BE2C (cell line): ENCODE measurements at regions not wholly inside any gene's neighbourhood (a gene's known extent, or its start where the extent isn't known, plus 50 kb on each side); places are given as distances from the start of the nearest gene placed in this dataset.
"Not testable (repeated sequence)": the region's sequence is repeated elsewhere in the genome, so short reads cannot be mapped to it uniquely, and the experiment has no call there.

Experiments
- DNase-seq: peaks from one replicate; pipeline ENCODE4 v3.0.0-alpha.2; 2020
- H3K27me3 ChIP-seq: fragments of 250-450 bp; sonication (Bioruptor Pico); 2 replicates; pipeline ENCODE4 v1.5.1; 2020; ENCODE audit warnings: mild to moderate bottlenecking
- H3K36me3 ChIP-seq: fragments of 250-450 bp; sonication (Bioruptor Pico); 2 replicates; pipeline ENCODE4 v1.5.1; 2020; ENCODE audit warnings: mild to moderate bottlenecking
- H3K4me1 ChIP-seq: fragments of 250-450 bp; sonication (Bioruptor Pico); 2 replicates; pipeline ENCODE4 v1.5.1; 2020
- H3K4me3 ChIP-seq: 2 replicates; pipeline ENCODE4 v1.5.1; 2011; ENCODE audit warnings: low read depth, low read length
- H3K9me3 ChIP-seq: fragments of 250-450 bp; sonication (Bioruptor Pico); 2 replicates; pipeline ENCODE4 v1.5.1; 2020
- TF ChIP-seq, protein P1 (sequence below): IDR thresholded peaks from 2 replicates; pipeline ENCODE4 v1.5.1; 2012; ENCODE audit warnings: mild to moderate bottlenecking, low read depth, low read length

DNA sequence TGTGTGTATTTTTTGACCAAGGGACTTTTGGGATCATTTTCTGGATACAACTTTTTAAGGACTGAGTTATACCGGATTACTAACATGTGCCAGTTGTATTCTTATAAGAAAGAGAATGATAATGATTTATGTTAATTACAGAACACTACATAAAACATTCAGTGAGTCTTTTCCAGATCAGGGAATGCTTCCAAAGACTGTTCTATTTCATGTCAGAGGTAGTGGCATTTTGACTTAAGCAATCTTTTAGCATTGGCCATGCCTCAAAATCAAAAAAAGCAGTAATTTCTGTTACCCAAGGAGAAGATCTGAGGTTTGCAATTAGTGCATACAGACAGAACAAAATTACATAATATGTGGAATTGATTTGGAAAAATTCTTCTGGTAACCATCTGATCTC, 413.0 kb upstream of the CDH9 start:
- Histone ChIP-seq H3K4me1 (no peaks in the 10 kb centered on the region), H3K36me3 (no peaks in the 10 kb centered on the region), H3K4me3 (no peak overlapping the region), H3K9me3 (no peaks in the 10 kb centered on the region), H3K27me3 (no peaks in the 10 kb centered on the region)
- DNase-seq, result no peak
- TF ChIP-seq, protein P1, sequence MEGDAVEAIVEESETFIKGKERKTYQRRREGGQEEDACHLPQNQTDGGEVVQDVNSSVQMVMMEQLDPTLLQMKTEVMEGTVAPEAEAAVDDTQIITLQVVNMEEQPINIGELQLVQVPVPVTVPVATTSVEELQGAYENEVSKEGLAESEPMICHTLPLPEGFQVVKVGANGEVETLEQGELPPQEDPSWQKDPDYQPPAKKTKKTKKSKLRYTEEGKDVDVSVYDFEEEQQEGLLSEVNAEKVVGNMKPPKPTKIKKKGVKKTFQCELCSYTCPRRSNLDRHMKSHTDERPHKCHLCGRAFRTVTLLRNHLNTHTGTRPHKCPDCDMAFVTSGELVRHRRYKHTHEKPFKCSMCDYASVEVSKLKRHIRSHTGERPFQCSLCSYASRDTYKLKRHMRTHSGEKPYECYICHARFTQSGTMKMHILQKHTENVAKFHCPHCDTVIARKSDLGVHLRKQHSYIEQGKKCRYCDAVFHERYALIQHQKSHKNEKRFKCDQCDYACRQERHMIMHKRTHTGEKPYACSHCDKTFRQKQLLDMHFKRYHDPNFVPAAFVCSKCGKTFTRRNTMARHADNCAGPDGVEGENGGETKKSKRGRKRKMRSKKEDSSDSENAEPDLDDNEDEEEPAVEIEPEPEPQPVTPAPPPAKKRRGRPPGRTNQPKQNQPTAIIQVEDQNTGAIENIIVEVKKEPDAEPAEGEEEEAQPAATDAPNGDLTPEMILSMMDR, result no peak

DNA sequence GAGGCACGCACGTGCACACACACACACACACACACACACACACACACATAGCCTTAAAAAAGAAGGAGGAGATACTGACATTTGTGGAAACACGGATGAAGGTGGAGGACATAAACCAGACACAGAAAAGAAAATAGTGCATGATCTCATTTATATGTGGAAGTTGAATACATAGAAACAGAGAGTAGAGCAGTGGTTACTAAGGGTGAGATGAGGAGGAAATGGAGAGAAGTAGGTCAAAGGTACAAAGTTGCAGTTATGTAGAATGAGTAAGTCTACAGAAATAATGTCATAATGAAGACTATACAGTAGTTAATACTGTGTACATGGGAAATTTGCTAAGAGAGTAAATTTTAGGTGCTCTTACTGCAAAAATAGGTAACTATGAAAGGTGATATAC, 412.2 kb upstream of the CDH9 start:
- TF ChIP-seq, protein P1, result no peak
- no peaks in the 10 kb centered on the region for H3K9me3 ChIP-seq
- H3K4me3 ChIP-seq, result no peak overlapping the region
- H3K36me3 ChIP-seq, result no peaks in the 10 kb centered on the region
- no peaks in the 10 kb centered on the region for H3K27me3 ChIP-seq
- H3K4me1 ChIP-seq, result no peaks in the 10 kb centered on the region
- DNase-seq, result no peak

DNA sequence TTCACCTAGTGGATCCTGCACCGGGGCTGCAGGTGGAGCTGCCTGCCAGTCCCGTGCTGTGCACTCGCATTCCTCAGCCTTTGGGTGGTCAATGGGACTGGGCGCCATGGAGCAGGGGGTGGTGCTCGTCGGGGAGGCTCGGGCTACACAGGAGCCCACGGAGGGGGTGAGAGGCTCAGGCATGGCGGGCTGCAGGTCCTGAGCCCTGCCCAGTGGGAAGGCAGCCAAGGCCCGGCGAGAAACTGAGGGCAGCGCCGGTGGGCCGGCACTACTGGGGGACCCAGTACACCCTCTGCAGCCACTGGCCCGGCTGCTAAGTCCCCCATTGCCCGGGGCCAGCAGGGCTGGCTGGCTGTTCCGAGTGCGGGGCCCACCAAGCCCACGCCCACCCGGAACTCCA, 401.0 kb upstream of the CDH9 start:
- not testable (repeated sequence) for DNase-seq, H3K36me3 ChIP-seq, H3K4me1 ChIP-seq, H3K27me3 ChIP-seq, H3K9me3 ChIP-seq, H3K4me3 ChIP-seq

DNA sequence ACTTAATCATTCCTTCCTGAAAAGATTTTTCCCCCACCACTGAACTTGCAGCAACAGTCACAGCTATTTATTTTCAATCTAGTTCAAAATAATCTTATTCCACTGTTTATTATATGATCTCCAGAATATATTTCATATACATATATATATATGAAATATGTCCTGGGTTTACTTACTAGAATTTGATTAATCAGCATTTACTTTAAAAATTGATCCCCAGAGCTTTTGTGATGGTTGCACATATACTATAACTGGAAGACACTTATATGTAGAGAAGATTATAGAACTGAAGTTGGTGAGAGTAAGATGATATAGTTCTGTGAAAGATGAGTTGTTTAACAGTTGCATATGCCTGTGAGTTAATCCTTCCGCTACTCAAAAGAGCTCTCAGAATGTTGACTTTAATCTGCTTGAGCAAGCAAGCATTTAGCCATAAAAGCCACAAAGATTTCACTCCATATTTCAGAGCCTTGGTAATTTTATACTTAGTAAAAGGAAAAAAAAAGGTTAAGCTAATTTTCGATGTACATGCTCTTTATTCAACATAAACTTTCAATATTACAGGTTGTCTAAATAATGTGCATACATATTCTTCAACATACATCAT, 399.3 kb upstream of the CDH9 start:
- DNase-seq, result no peak
- H3K27me3 ChIP-seq, result no peaks in the 10 kb centered on the region
- TF ChIP-seq, protein P1, result no peak
- H3K36me3 ChIP-seq, result no peaks in the 10 kb centered on the region
- no peak overlapping the region for H3K4me3 ChIP-seq
- H3K4me1 ChIP-seq, result no peaks in the 10 kb centered on the region
- no peaks in the 10 kb centered on the region for H3K9me3 ChIP-seq

- no peak overlapping the region for H3K4me3 ChIP-seq
- no peaks in the 10 kb centered on the region for H3K4me1 ChIP-seq
- DNase-seq, result no peak
- H3K9me3 ChIP-seq, result no peaks in the 10 kb centered on the region; the same call in 1 of the 2 replicates
- H3K27me3 ChIP-seq, result no peaks in the 10 kb centered on the region
- no peaks in the 10 kb centered on the region for H3K36me3 ChIP-seq
- TF ChIP-seq, protein P1, result no peak
Observed at GRCh38 chr5:27434335-27434734, 395.9 kb upstream of the CDH9 start.

DNA sequence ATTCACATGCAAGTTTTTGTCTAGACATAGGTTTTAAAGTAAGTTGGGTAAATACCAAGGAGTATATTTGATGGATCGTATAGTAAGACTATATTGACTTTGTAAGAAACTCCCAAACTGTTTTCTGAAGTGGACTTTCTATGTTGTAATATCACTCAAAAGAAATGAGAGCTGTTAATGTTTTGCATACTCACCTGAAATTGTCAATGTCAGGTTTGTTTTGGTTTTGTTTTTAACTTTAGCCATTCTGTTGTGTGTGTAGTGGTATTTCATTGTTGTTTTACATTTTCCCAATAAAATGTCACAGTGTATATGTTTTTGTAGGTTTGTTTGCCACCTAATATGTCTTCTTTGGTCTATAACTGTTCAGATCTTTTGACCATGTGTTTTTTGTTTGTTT, 375.7 kb upstream of the CDH9 start:
- no peak for DNase-seq
- Histone ChIP-seq H3K27me3 (no peaks in the 10 kb centered on the region), H3K4me1 (no peaks in the 10 kb centered on the region; the same call in 1 of the 2 replicates), H3K9me3 (no peaks in the 10 kb centered on the region), H3K4me3 (no peak overlapping the region), H3K36me3 (no peaks in the 10 kb centered on the region)
- TF ChIP-seq, protein P1, result no peak

DNA sequence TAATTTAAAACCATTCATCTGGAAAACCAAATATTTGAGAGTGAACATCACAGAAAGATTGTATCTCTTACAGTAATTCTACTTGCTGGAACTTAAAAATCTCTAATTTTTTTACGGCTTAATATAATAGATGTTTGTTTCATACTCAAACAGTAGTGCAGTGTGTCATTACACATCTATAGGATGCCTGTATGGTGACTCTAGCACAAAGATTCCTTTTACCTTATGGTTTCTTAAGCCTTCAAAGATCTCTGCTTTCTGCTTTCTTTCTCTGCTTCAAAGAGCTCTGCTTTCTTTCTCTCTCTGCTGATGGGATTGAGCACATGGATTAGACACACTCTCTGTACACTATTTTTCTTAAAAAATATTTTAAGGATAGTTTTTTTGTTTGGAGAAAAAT, 374.0 kb upstream of the CDH9 start:
- H3K9me3 ChIP-seq, result no peaks in the 10 kb centered on the region
- no peaks in the 10 kb centered on the region; the same call in 1 of the 2 replicates for H3K4me1 ChIP-seq
- TF ChIP-seq, protein P1, result no peak
- no peaks in the 10 kb centered on the region for H3K36me3 ChIP-seq
- no peak for DNase-seq
- H3K27me3 ChIP-seq, result no peaks in the 10 kb centered on the region
- no peak overlapping the region for H3K4me3 ChIP-seq
